ENCODE measurements at regions not wholly inside any gene's neighbourhood (a gene's known extent, or its start where the extent isn't known, plus 50 kb on each side); places are given as distances from the start of the nearest gene placed in this dataset.
A peak's percentile ranks its signal among the peaks of the same experiment; 100 is the strongest.

DNA sequence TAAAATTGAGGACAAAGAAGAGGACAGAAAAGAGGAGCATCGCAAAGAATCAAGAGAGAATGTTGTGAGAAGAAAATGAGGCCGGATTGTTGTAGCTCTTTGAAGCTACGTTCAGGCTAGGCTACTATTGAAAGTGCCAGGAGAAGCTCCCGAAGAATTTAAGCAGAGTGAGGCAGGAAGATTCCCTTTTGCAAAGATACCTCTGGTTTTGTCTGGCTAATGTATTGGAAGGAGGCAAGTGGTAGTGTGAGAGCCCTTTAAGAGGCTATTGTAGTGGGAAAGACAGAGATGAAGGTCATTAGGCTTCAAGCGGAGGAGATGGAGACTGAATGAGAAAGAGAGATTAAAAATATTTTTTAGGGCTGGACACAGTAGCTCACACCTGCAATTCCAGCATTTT lies 476.9 kb upstream of the ADGRL2 start:
- Histone ChIP-seq H3K23me2 (ENCODE audit: low read depth, low read length) (no peaks in the 10 kb centered on the region), H3K27ac (ENCODE audit: low read depth, low read length) (no peak overlapping the region), H2AFZ (ENCODE audit: low read length) (peak overlapping the region; percentile 48; the same call in 1 of the 2 replicates), H4K20me1 (replicated peaks in 1 of 2; ENCODE audit: control insufficient read depth in 1 of 2, insufficient read depth in 2 of 2, low read length in 2 of 2) (no peaks in the 10 kb centered on the region), H3K27me3 (replicated peaks in 1 of 4; ENCODE audit: control insufficient read depth in 3 of 4, extremely low read depth in 1 of 4, insufficient read depth in 3 of 4, low read length in 3 of 4) (no peaks in the 10 kb centered on the region), H4K5ac (ENCODE audit: insufficient read length, low read depth, low read length) (no peak overlapping the region), H2AK5ac (ENCODE audit: low read depth, low read length) (no peak overlapping the region), H2BK5ac (ENCODE audit: low read depth, low read length) (peak overlapping the region; percentile 36; the same call in 1 of the 2 replicates), H3K23ac (ENCODE audit: insufficient read length) (no peak overlapping the region), H3K4ac (replicated peaks; ENCODE audit: insufficient read length, low read depth, low read length) (no peak overlapping the region), H4K91ac (replicated peaks; ENCODE audit: insufficient read length, low read length) (no peak overlapping the region), H3K9me3 (ENCODE audit: insufficient read depth in 2 of 2, low read depth in 1 of 2, low read length in 1 of 2) (no peaks in the 10 kb centered on the region), H3K79me2 (ENCODE audit: control insufficient read depth in 1 of 2, insufficient read depth in 2 of 2, low read length in 2 of 2) (no peaks in the 10 kb centered on the region), H3K4me3 (ENCODE audit: extremely low read depth in 1 of 4, insufficient read depth in 2 of 4, low read depth in 3 of 4, low read length in 4 of 4) (no peak overlapping the region), H2BK120ac (replicated peaks; ENCODE audit: low read depth, low read length) (no peak overlapping the region), H2BK20ac (ENCODE audit: low read length) (no peak overlapping the region; the same call in 1 of the 2 replicates), H3K36me3 (ENCODE audit: control insufficient read depth in 2 of 4, insufficient read depth in 4 of 4, low read length in 3 of 4) (no peaks in the 10 kb centered on the region), H3K18ac (ENCODE audit: extremely low read depth, low read length) (no peak overlapping the region), H4K8ac (ENCODE audit: extremely low read depth, insufficient read depth, low read length) (no peak overlapping the region), H3K14ac (ENCODE audit: insufficient read length) (no peak overlapping the region), H3K79me1 (ENCODE audit: low read depth, low read length) (no peaks in the 10 kb centered on the region), H3K4me1 (replicated peaks in 1 of 4; ENCODE audit: control insufficient read depth in 3 of 4, insufficient read depth in 4 of 4, low read length in 3 of 4) (peaks cover 0 to 4% (median 0%) of the 10 kb centered on the region in 4 experiments; a peak in 1 of 7 replicates), H2BK12ac (ENCODE audit: low read depth, low read length) (0 out of 2 replicates have a peak overlapping the region, but pooled peaks have one; percentile 10), H3K4me2 (ENCODE audit: insufficient read depth in 1 of 2, low read depth in 2 of 2, low read length in 2 of 2) (no peak overlapping the region), H3K56ac (replicated peaks; ENCODE audit: insufficient read length, low read depth, low read length) (no peak overlapping the region), H3K9ac (replicated peaks in 1 of 4; ENCODE audit: extremely low read depth in 1 of 4, low read depth in 3 of 4, low read length in 3 of 4) (peak overlapping the region in 1 of 4 experiments; percentile 34; a peak in 1 of 7 replicates), H2BK15ac (ENCODE audit: low read length) (no peak overlapping the region)
- ChIA-PET POLR2A (ENCODE audit: partially characterized antibody) (no interaction called here), CTCF (ENCODE audit: partially characterized antibody) (interaction anchor here (1.7 kb wide), 1 partner anchor 36 kb away, joined by 5 read pairs; no protein-coding TSS in a partner anchor)
- FAIRE-seq = no peak
- WGBS, 2 experiments (ENCODE audit: extremely low coverage in 1 of 2, insufficient coverage in 1 of 2, insufficient read length in 1 of 2, insufficient replicate concordance in 2 of 2, low coverage in 1 of 2, low lambda C conversion rate in 2 of 2, missing lambda C conversion rate in 1 of 2) = 84% methylated on average over 5 of the region's 5 CpGs; no CpG with 5 or more reads in 1 of the 2 experiments
- DNase-seq (ENCODE audit: low read depth in 1 of 2, low spot score in 2 of 2) = no peak
- no peak for TF ChIP-seq CTBP2 (IDR thresholded peaks at IDR 0.05; ENCODE audit: borderline replicate concordance, insufficient read depth, insufficient read length, low read length)
- TF ChIP-seq HDAC2 (IDR thresholded peaks at IDR 0.05; ENCODE audit: borderline replicate concordance in 1 of 2, low read depth in 2 of 2, low read length in 2 of 2) = no peak
- TF ChIP-seq MAFK (IDR thresholded peaks at IDR 0.05; ENCODE audit: low read depth, low read length) = no peak
- TF ChIP-seq CBX8 (IDR thresholded peaks at IDR 0.05; ENCODE audit: borderline replicate concordance, low read depth, low read length) = no peak
- TF ChIP-seq TEAD4 (IDR thresholded peaks at IDR 0.05; ENCODE audit: low read depth, low read length) = no peak
- no peak for TF ChIP-seq KDM4A (IDR thresholded peaks at IDR 0.05; ENCODE audit: low read depth, low read length, severe bottlenecking)
- TF ChIP-seq POU5F1 (IDR thresholded peaks at IDR 0.05; ENCODE audit: low read depth, low read length) = no peak
- TF ChIP-seq GABPA (IDR thresholded peaks at IDR 0.05; ENCODE audit: borderline replicate concordance, insufficient read depth, low read length) = no peak
- TF ChIP-seq TAF7 (optimal IDR thresholded peaks at IDR 0.05; ENCODE audit: borderline replicate concordance, low read depth, low read length) = no peak
- TF ChIP-seq ASH2L (IDR thresholded peaks at IDR 0.05; ENCODE audit: low read length) = no peak
- TF ChIP-seq SRF (IDR thresholded peaks at IDR 0.05; ENCODE audit: low read depth, low read length) = no peak
- TF ChIP-seq GTF2F1 (IDR thresholded peaks at IDR 0.05; ENCODE audit: borderline replicate concordance, low read depth, low read length) = no peak
- TF ChIP-seq SIX5 (IDR thresholded peaks at IDR 0.05; ENCODE audit: low read depth, low read length) = no peak
- TF ChIP-seq BACH1 (IDR thresholded peaks at IDR 0.05; ENCODE audit: low read length) = no peak
- no peak for TF ChIP-seq EZH2 (IDR thresholded peaks at IDR 0.05; ENCODE audit: low read depth, low read length, severe bottlenecking)

All from H1 (cell line).